ENCODE measurements at regions not wholly inside any gene's neighbourhood (a gene's known extent, or its start where the extent isn't known, plus 50 kb on each side); places are given as distances from the start of the nearest gene placed in this dataset.

DNA sequence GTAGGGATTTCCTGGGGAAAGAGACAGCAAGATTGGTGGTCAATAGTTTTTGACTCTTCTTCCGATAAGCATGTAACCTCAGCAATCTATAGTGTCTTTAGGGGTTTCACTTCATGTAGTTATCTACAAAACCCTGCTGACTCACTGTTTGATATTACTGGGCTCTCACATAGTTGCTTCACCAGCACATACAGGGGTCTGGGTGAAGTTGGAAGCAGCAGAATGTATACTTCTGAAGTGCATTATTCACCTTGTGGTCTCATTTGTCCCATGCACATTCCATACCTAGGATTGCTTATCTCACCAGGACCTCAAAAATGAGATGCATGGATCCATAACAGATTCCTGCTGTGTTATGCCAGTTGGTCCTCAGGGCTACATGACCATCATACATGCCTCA, 280.0 kb downstream of the LRIG3 start:
- H4K8ac ChIP-seq (ENCODE audit: low read depth in 2 of 2, low read length in 2 of 2), result peak overlapping the region in 1 of 2 experiments; percentile 59; a peak in 1 of 4 replicates
- H3K4me1 ChIP-seq (ENCODE audit: control insufficient read depth, insufficient read depth, low read length), result peaks cover 2% of the 10 kb centered on the region; the same call in 1 of the 2 replicates
- no TSS peak for BruUV-seq (replicated peaks)
- H2BK120ac ChIP-seq (ENCODE audit: low read depth, low read length), result peak overlapping the region; percentile 22; the same call in 1 of the 2 replicates
- WGBS, 2 experiments (ENCODE audit: extremely low coverage in 2 of 2, insufficient read length in 1 of 2), result no CpG with 5 or more reads among the region's 1 CpG
- no peaks in the 10 kb centered on the region for H3K27me3 ChIP-seq (ENCODE audit: control insufficient read depth, insufficient read depth, low read length)
- ChIA-PET CTCF (no interaction called here), POLR2A (ENCODE audit: unreplicated experiment) (no interaction called here)
- H3K4me3 ChIP-seq (ENCODE audit: insufficient read depth, low read depth, low read length), result no peak overlapping the region
- H3K9me1 ChIP-seq (ENCODE audit: insufficient read depth, low read length), result 0 out of 2 replicates have a peak, but pooled peaks cover 3% of the 10 kb centered on the region
- peak overlapping the region; percentile 20; the same call in 1 of the 2 replicates for H2BK20ac ChIP-seq (ENCODE audit: low read depth, low read length)
- no peaks in the 10 kb centered on the region for H3K79me1 ChIP-seq (ENCODE audit: low read depth in 1 of 2, low read length in 2 of 2)
- H4K5ac ChIP-seq (ENCODE audit: low read depth, low read length), result peak overlapping the region; percentile 8; the same call in 1 of the 2 replicates
- in situ Hi-C loops (cut with MboI; ENCODE audit: low sequenced_read_pairs), result no loop called here
- dilution Hi-C loops (cut with HindIII; ENCODE audit: low sequenced_read_pairs, unreplicated experiment), result no loop called here
- no peak overlapping the region for H3K23ac ChIP-seq (ENCODE audit: low read depth, low read length)
- H4K20me1 ChIP-seq (ENCODE audit: insufficient read depth, low read length), result no peaks in the 10 kb centered on the region
- H3K9me3 ChIP-seq (ENCODE audit: control insufficient read depth, insufficient read depth, low read length), result no peaks in the 10 kb centered on the region
- ATAC-seq (ENCODE audit: low read depth), result peak; percentile 62; the same call in 1 of the 2 replicates
- H3K56ac ChIP-seq (ENCODE audit: extremely low read depth, insufficient read depth, low read length), result no peak overlapping the region
- no peak overlapping the region for H3K9ac ChIP-seq (ENCODE audit: low read depth, low read length)
- H2AK5ac ChIP-seq (ENCODE audit: low read depth, low read length), result no peak overlapping the region
- H3K4ac ChIP-seq (ENCODE audit: low read depth, low read length), result no peak overlapping the region
- H3K18ac ChIP-seq (ENCODE audit: low read depth, low read length), result peak overlapping the region; percentile 55; the same call in 1 of the 2 replicates
- intact Hi-C loops (cut with micrococcal nuclease), result no loop called here
- H2AK9ac ChIP-seq (replicated peaks; ENCODE audit: low read depth, low read length, poor library complexity), result no peak overlapping the region
- H4K91ac ChIP-seq (ENCODE audit: insufficient read depth, low read depth, low read length), result 0 out of 2 replicates have a peak overlapping the region, but pooled peaks have one; percentile 8
- 0 out of 2 replicates have a peak overlapping the region, but pooled peaks have one; percentile 74 for H3K14ac ChIP-seq (replicated peaks; ENCODE audit: low read depth, low read length)
- DNase-seq, result peak; percentile 60
- no peak overlapping the region for H3K27ac ChIP-seq (ENCODE audit: insufficient read depth, low read length)
- no peak overlapping the region for H2AFZ ChIP-seq (replicated peaks; ENCODE audit: low read length, poor library complexity)
- TF ChIP-seq NFE2L2 (IDR thresholded peaks at IDR 0.05; ENCODE audit: low read depth, low read length) (0 out of 2 replicates have a peak, but pooled peaks have one; percentile 3), CEBPB (IDR thresholded peaks at IDR 0.05; ENCODE audit: low read depth, low read length) (peak; percentile 68), BHLHE40 (IDR thresholded peaks at IDR 0.05; ENCODE audit: low read depth, low read length) (no peak)
- H2BK5ac ChIP-seq (ENCODE audit: low read depth, low read length, poor library complexity, severe bottlenecking), result peak overlapping the region; percentile 2
- peak overlapping the region; percentile 64; the same call in 1 of the 2 replicates for H3K4me2 ChIP-seq (ENCODE audit: low read depth, low read length)
- peak overlapping the region; percentile 15; the same call in 1 of the 3 replicates for H2BK15ac ChIP-seq (ENCODE audit: low read depth, low read length)
- no peaks in the 10 kb centered on the region for H3K36me3 ChIP-seq (ENCODE audit: control insufficient read depth, insufficient read depth, low read length)
